K562 (cell line): ENCODE measurements at regions not wholly inside any gene's neighbourhood (a gene's known extent, or its start where the extent isn't known, plus 50 kb on each side); places are given as distances from the start of the nearest gene placed in this dataset.

Experiments
- CEBPB ChIP-seq: fragments of 450-650 bp; IDR thresholded peaks from 2 replicates; pipeline ENCODE4 v1.6.1; 2016; ENCODE audit warnings: missing genetic modification characterization, missing compliant biosample characterization
- CTBP1 ChIP-seq: fragments of 450-650 bp; IDR thresholded peaks from 2 replicates; pipeline ENCODE4 v1.6.1; 2016; ENCODE audit warnings: borderline replicate concordance
- CTCF ChIP-seq, 3 experiments: IDR thresholded peaks in 2 of 3; conservative IDR thresholded peaks in 1 of 3; 2 replicates each; pipeline ENCODE4 v1.5.1; 2011 to 2012; ENCODE audit warnings: low read length in 3 of 3, mild to moderate bottlenecking in 3 of 3, control low read depth in 2 of 3, improper control_type of control experiment in 1 of 3, inconsistent platforms in 1 of 3, low read depth in 1 of 3, mixed read lengths in 1 of 3, moderate library complexity in 1 of 3; ENCODE audit not compliant: insufficient read depth in 2 of 3
- MAX ChIP-seq: sonication (generic); formaldehyde crosslinking; IDR thresholded peaks from 2 replicates; pipeline ENCODE4 v1.9.0; 2022; ENCODE audit warnings: mild to moderate bottlenecking, missing genetic modification reagents
- POLR3A ChIP-seq: IDR thresholded peaks from 2 replicates; pipeline ENCODE4 v1.6.1; 2011; ENCODE audit warnings: borderline replicate concordance, mild to moderate bottlenecking, moderate library complexity; ENCODE audit not compliant: insufficient read length, insufficient read depth; ENCODE audit errors: extremely low read depth
- RB1 ChIP-seq: fragments of 450-650 bp; IDR thresholded peaks from 2 replicates; pipeline ENCODE4 v1.6.1; 2017; ENCODE audit warnings: low read depth, mild to moderate bottlenecking
- RFX7 ChIP-seq: fragments of 250-450 bp; sonication (Bioruptor Pico); IDR thresholded peaks from 2 replicates; pipeline ENCODE4 v1.5.1; 2021; ENCODE audit warnings: mild to moderate bottlenecking
- ZSCAN32 ChIP-seq: fragments of 450-650 bp; formaldehyde crosslinking; IDR thresholded peaks from 2 replicates; pipeline ENCODE4 v1.4.0; 2020; ENCODE audit warnings: mild to moderate bottlenecking, moderate library complexity
- TF ChIP-seq, protein P1 (sequence below): fragments of 450-650 bp; formaldehyde crosslinking; conservative IDR thresholded peaks from 2 replicates; pipeline ENCODE4 v1.4.0; 2022; ENCODE audit warnings: mild to moderate bottlenecking, missing genetic modification characterization
- TF ChIP-seq, protein P2 (sequence below), 2 experiments: IDR thresholded peaks in 1 of 2; conservative IDR thresholded peaks in 1 of 2; 2 replicates each; pipeline ENCODE4 v1.6.1; 2016; ENCODE audit warnings: low read depth in 2 of 2, mild to moderate bottlenecking in 1 of 2, missing compliant biosample characterization in 1 of 2, missing genetic modification characterization in 1 of 2, moderate library complexity in 1 of 2

GRCh38 chr10:125584954-125585353 is 98.0 kb downstream of the TEX36 start:
- TF ChIP-seq CEBPB (tag) (no peak), CTCF (IDR thresholded peaks at IDR 0.05 in 2 of 3, conservative IDR thresholded peaks at IDR 0.05 in 1 of 3; ENCODE audit: insufficient read depth in 2 of 3, low read depth in 1 of 3, low read length in 3 of 3) (no peak), RB1 (no peak), RFX7 (CRISPR knock-in tag) (no peak), CTBP1 (no peak), MAX (CRISPR knock-in tag) (no peak), ZSCAN32 (CRISPR knock-in tag) (no peak), POLR3A (no peak)
- TF ChIP-seq, protein P1, sequence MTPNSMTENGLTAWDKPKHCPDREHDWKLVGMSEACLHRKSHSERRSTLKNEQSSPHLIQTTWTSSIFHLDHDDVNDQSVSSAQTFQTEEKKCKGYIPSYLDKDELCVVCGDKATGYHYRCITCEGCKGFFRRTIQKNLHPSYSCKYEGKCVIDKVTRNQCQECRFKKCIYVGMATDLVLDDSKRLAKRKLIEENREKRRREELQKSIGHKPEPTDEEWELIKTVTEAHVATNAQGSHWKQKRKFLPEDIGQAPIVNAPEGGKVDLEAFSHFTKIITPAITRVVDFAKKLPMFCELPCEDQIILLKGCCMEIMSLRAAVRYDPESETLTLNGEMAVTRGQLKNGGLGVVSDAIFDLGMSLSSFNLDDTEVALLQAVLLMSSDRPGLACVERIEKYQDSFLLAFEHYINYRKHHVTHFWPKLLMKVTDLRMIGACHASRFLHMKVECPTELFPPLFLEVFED (CRISPR knock-in tag): no peak
- TF ChIP-seq, protein P2, sequence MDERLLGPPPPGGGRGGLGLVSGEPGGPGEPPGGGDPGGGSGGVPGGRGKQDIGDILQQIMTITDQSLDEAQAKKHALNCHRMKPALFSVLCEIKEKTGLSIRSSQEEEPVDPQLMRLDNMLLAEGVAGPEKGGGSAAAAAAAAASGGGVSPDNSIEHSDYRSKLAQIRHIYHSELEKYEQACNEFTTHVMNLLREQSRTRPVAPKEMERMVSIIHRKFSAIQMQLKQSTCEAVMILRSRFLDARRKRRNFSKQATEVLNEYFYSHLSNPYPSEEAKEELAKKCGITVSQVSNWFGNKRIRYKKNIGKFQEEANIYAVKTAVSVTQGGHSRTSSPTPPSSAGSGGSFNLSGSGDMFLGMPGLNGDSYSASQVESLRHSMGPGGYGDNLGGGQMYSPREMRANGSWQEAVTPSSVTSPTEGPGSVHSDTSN (CRISPR knock-in tag; IDR thresholded peaks at IDR 0.05; ENCODE audit: low read depth): no peak
- TF ChIP-seq, protein P2 (tag; conservative IDR thresholded peaks at IDR 0.05; ENCODE audit: low read depth): no peak
